Neural crest cell (in vitro differentiated cells): ENCODE measurements at regions not wholly inside any gene's neighbourhood (a gene's known extent, or its start where the extent isn't known, plus 50 kb on each side); places are given as distances from the start of the nearest gene placed in this dataset.
"Not testable (repeated sequence)": the region's sequence is repeated elsewhere in the genome, so short reads cannot be mapped to it uniquely, and the experiment has no call there.

Source experiments
- DNase-seq: peaks from one replicate; pipeline ENCODE4 v3.0.0; 2021; ENCODE audit warnings: low read depth, mixed read lengths, low spot score
- H3K27ac Mint-ChIP-seq: one replicate; pipeline ENCODE4 v1.8.0; 2021; ENCODE audit warnings: mild to moderate bottlenecking, mixed read lengths; ENCODE audit not compliant: unreplicated experiment
- H3K27me3 Mint-ChIP-seq: 2 replicates; pipeline ENCODE4 v1.8.0; 2021; ENCODE audit warnings: low read depth, mild to moderate bottlenecking, mixed read lengths
- H3K36me3 Mint-ChIP-seq: 2 replicates; pipeline ENCODE4 v1.8.0; 2021; ENCODE audit warnings: low read depth, mild to moderate bottlenecking, mixed read lengths
- H3K4me1 Mint-ChIP-seq: 2 replicates; pipeline ENCODE4 v1.8.0; 2021; ENCODE audit warnings: mixed read lengths
- H3K4me3 Mint-ChIP-seq: one replicate; pipeline ENCODE4 v1.8.0; 2021; ENCODE audit warnings: mild to moderate bottlenecking, mixed read lengths
- H3K9me3 Mint-ChIP-seq: 2 replicates; pipeline ENCODE4 v1.8.0; 2021; ENCODE audit warnings: mixed read lengths
- TF ChIP-seq, protein P1 (sequence below): fragments of 200-600 bp; sonication (generic); conservative IDR thresholded peaks from 2 replicates; pipeline ENCODE4 v1.5.0; 2021; ENCODE audit warnings: antibody characterized with exemption, mild to moderate bottlenecking

DNA sequence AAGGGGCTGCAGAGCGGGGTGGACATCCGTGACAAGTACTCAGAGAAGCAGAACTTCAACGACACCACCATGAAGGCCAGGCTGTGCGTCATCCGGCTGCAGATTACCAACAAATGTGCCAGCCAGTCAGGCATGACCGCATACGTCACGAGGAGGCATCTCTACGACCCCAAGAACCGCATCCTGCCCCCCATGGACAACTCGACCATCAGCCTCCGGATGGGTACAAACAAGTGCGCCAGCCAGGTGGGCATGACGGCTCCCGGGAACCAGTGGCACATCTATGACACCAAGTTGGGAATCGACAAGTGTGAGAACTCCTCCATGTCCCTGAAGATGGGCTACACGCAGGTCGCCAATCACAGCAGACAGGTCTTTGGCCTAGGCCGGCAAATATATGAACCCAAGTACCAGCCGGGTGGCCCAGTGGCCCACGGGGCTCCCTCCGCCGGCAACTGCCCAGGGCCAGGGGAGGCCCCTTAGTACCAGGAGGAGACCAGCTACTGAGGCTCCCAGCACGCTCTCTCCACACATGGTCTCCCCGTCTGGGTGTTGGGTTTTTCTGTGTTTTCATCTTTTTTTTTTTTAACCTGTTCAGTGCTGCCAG is 133.4 kb upstream of the TEKT4 start:
- H3K4me1 Mint-ChIP-seq, H3K36me3 Mint-ChIP-seq, H3K27me3 Mint-ChIP-seq, H3K27ac Mint-ChIP-seq, H3K4me3 Mint-ChIP-seq, H3K9me3 Mint-ChIP-seq, DNase-seq: not testable (repeated sequence)

DNA sequence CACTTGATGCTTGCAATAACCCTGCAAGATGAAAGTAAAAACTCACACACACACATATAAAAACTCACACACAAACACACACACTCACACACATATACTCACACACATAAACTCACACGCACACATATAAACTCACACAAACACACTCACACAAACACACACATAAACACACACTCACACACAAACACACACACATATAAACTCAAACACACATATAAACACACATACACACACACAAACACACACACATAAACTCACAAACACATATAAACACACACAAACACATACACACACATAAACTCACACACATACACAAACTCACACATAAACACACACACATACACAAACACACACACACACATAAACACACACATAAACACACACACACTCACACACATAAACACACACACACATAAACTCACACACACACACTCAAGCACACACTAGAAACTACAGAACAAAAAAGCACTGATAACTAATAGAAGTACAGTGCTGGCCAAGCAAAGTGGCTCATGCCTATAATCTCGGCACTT is 117.7 kb upstream of the TEKT4 start:
- TF ChIP-seq, protein P1, sequence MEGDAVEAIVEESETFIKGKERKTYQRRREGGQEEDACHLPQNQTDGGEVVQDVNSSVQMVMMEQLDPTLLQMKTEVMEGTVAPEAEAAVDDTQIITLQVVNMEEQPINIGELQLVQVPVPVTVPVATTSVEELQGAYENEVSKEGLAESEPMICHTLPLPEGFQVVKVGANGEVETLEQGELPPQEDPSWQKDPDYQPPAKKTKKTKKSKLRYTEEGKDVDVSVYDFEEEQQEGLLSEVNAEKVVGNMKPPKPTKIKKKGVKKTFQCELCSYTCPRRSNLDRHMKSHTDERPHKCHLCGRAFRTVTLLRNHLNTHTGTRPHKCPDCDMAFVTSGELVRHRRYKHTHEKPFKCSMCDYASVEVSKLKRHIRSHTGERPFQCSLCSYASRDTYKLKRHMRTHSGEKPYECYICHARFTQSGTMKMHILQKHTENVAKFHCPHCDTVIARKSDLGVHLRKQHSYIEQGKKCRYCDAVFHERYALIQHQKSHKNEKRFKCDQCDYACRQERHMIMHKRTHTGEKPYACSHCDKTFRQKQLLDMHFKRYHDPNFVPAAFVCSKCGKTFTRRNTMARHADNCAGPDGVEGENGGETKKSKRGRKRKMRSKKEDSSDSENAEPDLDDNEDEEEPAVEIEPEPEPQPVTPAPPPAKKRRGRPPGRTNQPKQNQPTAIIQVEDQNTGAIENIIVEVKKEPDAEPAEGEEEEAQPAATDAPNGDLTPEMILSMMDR: no peak
- no peaks in the 10 kb centered on the region for H3K4me1 Mint-ChIP-seq
- no peak overlapping the region for H3K4me3 Mint-ChIP-seq
- peaks cover 27% of the 10 kb centered on the region for H3K9me3 Mint-ChIP-seq
- peaks cover 7% of the 10 kb centered on the region for H3K36me3 Mint-ChIP-seq
- no peak overlapping the region for H3K27ac Mint-ChIP-seq
- no peaks in the 10 kb centered on the region for H3K27me3 Mint-ChIP-seq
- DNase-seq: no peak

DNA sequence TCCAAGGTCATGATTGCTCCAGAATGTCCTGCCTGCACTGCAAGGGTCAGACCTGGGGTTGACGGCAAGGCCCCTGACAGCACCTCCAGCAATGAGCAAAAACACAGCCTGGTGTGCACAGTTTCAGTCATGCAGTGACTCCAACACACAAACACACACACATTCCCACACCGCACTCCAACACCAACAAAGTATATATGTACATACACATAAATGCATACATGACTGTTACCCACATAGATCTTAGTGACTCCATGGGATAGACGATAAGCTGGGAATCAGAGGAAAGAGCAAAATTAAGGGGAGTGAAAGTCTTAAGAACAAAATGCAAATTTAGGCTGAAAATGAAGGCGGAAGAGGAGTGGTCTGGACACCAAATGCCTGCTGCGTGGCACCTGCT is 112.7 kb upstream of the TEKT4 start:
- H3K4me3 Mint-ChIP-seq: no peak overlapping the region
- H3K27ac Mint-ChIP-seq: no peak overlapping the region
- peaks cover 9% of the 10 kb centered on the region for H3K36me3 Mint-ChIP-seq
- no peaks in the 10 kb centered on the region for H3K27me3 Mint-ChIP-seq
- DNase-seq: no peak
- TF ChIP-seq, protein P1: no peak
- no peaks in the 10 kb centered on the region for H3K4me1 Mint-ChIP-seq
- peaks cover 26% of the 10 kb centered on the region for H3K9me3 Mint-ChIP-seq

DNA sequence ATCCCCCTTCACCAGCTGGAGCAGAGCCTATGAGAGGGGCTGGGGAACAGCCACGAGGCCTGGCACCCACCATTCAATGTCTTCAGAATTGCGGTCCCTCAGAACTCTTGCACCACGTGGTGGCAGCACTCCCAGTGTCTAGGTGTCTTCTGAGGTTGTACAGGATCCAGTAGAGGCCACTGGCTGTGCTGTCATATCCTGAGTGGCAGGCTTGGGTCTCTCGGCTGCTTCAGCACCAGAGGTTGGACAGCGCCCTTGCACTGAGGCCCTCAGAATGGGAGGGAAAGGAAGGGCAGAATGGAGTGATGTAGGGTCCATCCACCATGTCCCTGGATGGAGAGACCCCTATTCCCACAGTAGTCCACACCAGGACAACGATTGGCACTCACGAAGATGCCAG is 112.0 kb upstream of the TEKT4 start:
- Mint-ChIP-seq H3K36me3 (peaks cover 6% of the 10 kb centered on the region), H3K4me1 (no peaks in the 10 kb centered on the region), H3K4me3 (no peak overlapping the region), H3K27ac (no peak overlapping the region), H3K27me3 (no peaks in the 10 kb centered on the region), H3K9me3 (peaks cover 26% of the 10 kb centered on the region)
- DNase-seq: no peak
- TF ChIP-seq, protein P1: no peak

- DNase-seq: no peak
- Mint-ChIP-seq H3K27me3 (no peaks in the 10 kb centered on the region), H3K27ac (no peak overlapping the region), H3K36me3 (peaks cover 12% of the 10 kb centered on the region), H3K4me1 (no peaks in the 10 kb centered on the region), H3K4me3 (no peak overlapping the region), H3K9me3 (peaks cover 21% of the 10 kb centered on the region)
- TF ChIP-seq, protein P1: no peak
Observed at GRCh38 chr2:94762600-94762999, 108.6 kb upstream of the TEKT4 start.

DNA sequence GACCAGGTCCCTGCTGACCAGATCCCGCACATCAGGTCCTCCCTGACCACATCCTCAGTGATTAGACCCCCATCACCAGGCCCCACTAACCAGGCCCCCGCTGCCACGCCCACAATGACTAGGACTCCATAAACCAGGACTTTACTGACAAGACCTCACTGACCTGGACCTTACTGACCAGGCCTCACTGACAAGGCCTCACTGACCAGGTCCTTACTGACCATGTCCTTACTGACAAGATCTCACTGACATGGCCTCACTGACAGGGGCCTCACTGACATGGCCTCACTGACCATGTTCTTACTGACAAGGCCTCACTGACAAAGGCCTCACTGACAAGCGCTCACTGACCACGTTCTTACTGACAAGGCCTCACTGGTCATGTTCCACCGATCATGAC is 107.9 kb upstream of the TEKT4 start:
- Mint-ChIP-seq H3K4me3 (no peak overlapping the region), H3K4me1 (no peaks in the 10 kb centered on the region), H3K9me3 (peaks cover 21% of the 10 kb centered on the region), H3K36me3 (peaks cover 12% of the 10 kb centered on the region), H3K27me3 (no peaks in the 10 kb centered on the region), H3K27ac (no peak overlapping the region)
- TF ChIP-seq, protein P1: no peak
- DNase-seq: no peak

DNA sequence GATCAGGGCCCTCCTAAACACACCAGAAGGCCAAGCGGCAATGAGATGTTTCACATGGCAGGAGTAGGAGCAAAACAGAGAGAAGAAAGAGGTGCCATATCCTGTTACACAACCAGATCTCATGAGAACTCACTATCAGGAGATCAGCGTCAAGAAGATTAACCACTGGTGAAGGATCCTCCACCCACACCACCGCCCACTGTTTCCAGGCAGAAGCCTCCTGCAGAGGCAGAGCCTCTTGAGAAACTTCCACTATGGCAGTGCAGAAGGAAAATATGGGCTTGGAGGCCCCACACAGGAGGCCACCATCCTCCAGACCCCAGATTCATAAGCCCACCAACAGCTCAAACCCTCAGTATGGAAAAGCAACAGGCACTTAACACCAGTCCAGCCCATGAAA is 106.9 kb upstream of the TEKT4 start:
- H3K27me3 Mint-ChIP-seq, H3K4me1 Mint-ChIP-seq, H3K27ac Mint-ChIP-seq, DNase-seq, H3K4me3 Mint-ChIP-seq: not testable (repeated sequence)
- Mint-ChIP-seq H3K9me3 (peaks cover 21% of the 10 kb centered on the region), H3K36me3 (peaks cover 11% of the 10 kb centered on the region)
